Breast epithelium (tissue), 3 donors: ENCODE measurements at regions not wholly inside any gene's neighbourhood (a gene's known extent, or its start where the extent isn't known, plus 50 kb on each side); places are given as distances from the start of the nearest gene placed in this dataset.

Experiments used
- POLR2A ChIP-seq: fragments of 450-650 bp; IDR thresholded peaks from one replicate; pipeline ENCODE4 v1.6.1; 2016; ENCODE audit warnings: antibody characterized with exemption, mild to moderate bottlenecking, moderate library complexity
- TF ChIP-seq, protein P1 (sequence below), 3 donors: fragments of 450-650 bp; IDR thresholded peaks; one replicate each; pipeline ENCODE4 v1.5.1; 2016 to 2017; ENCODE audit warnings: antibody characterized with exemption in 3 of 3, mild to moderate bottlenecking in 3 of 3, moderate library complexity in 3 of 3

GRCh38 chr21:32193098-32193465 lies 85.8 kb downstream of the MIS18A start:
- TF ChIP-seq, protein P1, sequence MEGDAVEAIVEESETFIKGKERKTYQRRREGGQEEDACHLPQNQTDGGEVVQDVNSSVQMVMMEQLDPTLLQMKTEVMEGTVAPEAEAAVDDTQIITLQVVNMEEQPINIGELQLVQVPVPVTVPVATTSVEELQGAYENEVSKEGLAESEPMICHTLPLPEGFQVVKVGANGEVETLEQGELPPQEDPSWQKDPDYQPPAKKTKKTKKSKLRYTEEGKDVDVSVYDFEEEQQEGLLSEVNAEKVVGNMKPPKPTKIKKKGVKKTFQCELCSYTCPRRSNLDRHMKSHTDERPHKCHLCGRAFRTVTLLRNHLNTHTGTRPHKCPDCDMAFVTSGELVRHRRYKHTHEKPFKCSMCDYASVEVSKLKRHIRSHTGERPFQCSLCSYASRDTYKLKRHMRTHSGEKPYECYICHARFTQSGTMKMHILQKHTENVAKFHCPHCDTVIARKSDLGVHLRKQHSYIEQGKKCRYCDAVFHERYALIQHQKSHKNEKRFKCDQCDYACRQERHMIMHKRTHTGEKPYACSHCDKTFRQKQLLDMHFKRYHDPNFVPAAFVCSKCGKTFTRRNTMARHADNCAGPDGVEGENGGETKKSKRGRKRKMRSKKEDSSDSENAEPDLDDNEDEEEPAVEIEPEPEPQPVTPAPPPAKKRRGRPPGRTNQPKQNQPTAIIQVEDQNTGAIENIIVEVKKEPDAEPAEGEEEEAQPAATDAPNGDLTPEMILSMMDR (IDR thresholded peaks at IDR 0.05) = no peak
- no peak for TF ChIP-seq POLR2A
